Endodermal cell (in vitro differentiated cells): ENCODE measurements at regions not wholly inside any gene's neighbourhood (a gene's known extent, or its start where the extent isn't known, plus 50 kb on each side); places are given as distances from the start of the nearest gene placed in this dataset.

ENCODE experiments used
- DNase-seq: peaks from one replicate; pipeline ENCODE4 v3.0.0-alpha.2; 2017
- H3K27ac ChIP-seq: 2 replicates; pipeline ENCODE4 v1.5.1; 2013; ENCODE audit warnings: mild to moderate bottlenecking, low read depth, low read length, moderate library complexity
- H3K27me3 ChIP-seq: 2 replicates; pipeline ENCODE4 v1.6.1; 2013; ENCODE audit warnings: mild to moderate bottlenecking, low read length, moderate library complexity; ENCODE audit not compliant: insufficient read depth, control insufficient read depth, poor library complexity, severe bottlenecking
- H3K36me3 ChIP-seq: 2 replicates; pipeline ENCODE4 v1.7.0; 2013; ENCODE audit warnings: mild to moderate bottlenecking, low read length, moderate library complexity; ENCODE audit not compliant: control insufficient read depth, insufficient read depth
- H3K4me1 ChIP-seq: one replicate; pipeline ENCODE4 v1.7.0; 2013; ENCODE audit warnings: low read length; ENCODE audit not compliant: control insufficient read depth, insufficient read depth
- H3K4me3 ChIP-seq: 2 replicates; pipeline ENCODE4 v1.5.1; 2013; ENCODE audit warnings: mild to moderate bottlenecking, low read length, moderate library complexity
- H3K9ac ChIP-seq: 2 replicates; pipeline ENCODE4 v1.6.1; 2013; ENCODE audit warnings: mild to moderate bottlenecking, low read length, moderate library complexity; ENCODE audit not compliant: poor library complexity, severe bottlenecking; ENCODE audit errors: extremely low read depth
- H3K9me3 ChIP-seq: 2 replicates; pipeline ENCODE4 v1.6.1; 2013; ENCODE audit warnings: mild to moderate bottlenecking, low read length, moderate library complexity; ENCODE audit not compliant: control insufficient read depth
- H3K27ac Mint-ChIP-seq: 2 replicates; pipeline ENCODE4 v1.8.0; 2020; ENCODE audit warnings: mixed read lengths
- H3K27me3 Mint-ChIP-seq: 2 replicates; pipeline ENCODE4 v1.8.0; 2021; ENCODE audit warnings: mild to moderate bottlenecking, mixed read lengths; ENCODE audit not compliant: insufficient read depth
- H3K36me3 Mint-ChIP-seq: 2 replicates; pipeline ENCODE4 v1.8.0; 2020; ENCODE audit warnings: low read depth, mixed read lengths
- H3K4me1 Mint-ChIP-seq: 2 replicates; pipeline ENCODE4 v1.8.0; 2020; ENCODE audit warnings: mixed read lengths
- H3K4me3 Mint-ChIP-seq: 2 replicates; pipeline ENCODE4 v1.8.0; 2020; ENCODE audit warnings: mild to moderate bottlenecking, moderate library complexity, mixed read lengths
- H3K9me3 Mint-ChIP-seq: 2 replicates; pipeline ENCODE4 v1.8.0; 2020; ENCODE audit warnings: mild to moderate bottlenecking, mixed read lengths
- CTCF ChIP-seq: fragments of 200-600 bp; sonication (generic); conservative IDR thresholded peaks from 2 replicates; pipeline ENCODE4 v1.5.0; 2021; ENCODE audit warnings: antibody characterized with exemption, mild to moderate bottlenecking
- WGBS, 2 experiments: methylation state at CpG; one replicate each; pipeline versions ENCODE4 v1.1.5 to v1.1.7; 2013; ENCODE audit warnings: missing lambda C conversion rate in 2 of 2, mixed read lengths in 1 of 2; ENCODE audit not compliant: insufficient coverage in 1 of 2, insufficient read length in 1 of 2; 5-methylcytosine and 5-hydroxymethylcytosine counted together

- Histone ChIP-seq H3K4me3 (no peak overlapping the region), H3K9me3 (peaks cover 8% of the 10 kb centered on the region), H3K27ac (no peak overlapping the region), H3K9ac (no peak overlapping the region), H3K4me1 (no peaks in the 10 kb centered on the region), H3K36me3 (no peaks in the 10 kb centered on the region), H3K27me3 (no peaks in the 10 kb centered on the region)
- Mint-ChIP-seq H3K4me3 (no peak overlapping the region), H3K27me3 (no peaks in the 10 kb centered on the region), H3K9me3 (peaks cover 10% of the 10 kb centered on the region), H3K4me1 (peaks cover 11% of the 10 kb centered on the region), H3K27ac (no peak overlapping the region), H3K36me3 (peaks cover 3% of the 10 kb centered on the region)
- DNase-seq: no peak
- TF ChIP-seq CTCF: no peak
- WGBS, 2 experiments: 96% methylated on average over 16 to 49 of the region's 49 CpGs
Observed at GRCh38 chr9:11618241-11618805, 1005.5 kb upstream of the PTPRD start.

DNA sequence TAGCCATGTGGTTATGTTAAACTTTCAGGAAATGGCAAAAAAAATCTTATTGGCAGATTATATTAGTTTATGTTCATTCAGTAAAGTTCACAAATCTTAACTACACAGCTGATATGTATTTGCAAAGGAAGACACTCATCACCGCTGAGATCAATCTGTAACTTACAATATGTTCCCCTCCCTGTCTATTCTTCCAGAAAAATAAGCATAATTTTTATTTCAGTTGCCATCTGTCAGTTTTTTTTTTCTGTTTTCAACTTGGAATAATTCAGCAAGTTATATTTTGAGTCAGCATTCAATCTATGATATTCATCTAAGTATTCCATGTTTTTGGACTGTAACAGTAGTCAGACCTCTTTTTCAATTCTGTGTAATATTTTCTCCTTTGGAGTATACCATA, 1019.9 kb upstream of the PTPRD start:
- H3K9ac ChIP-seq: no peak overlapping the region
- TF ChIP-seq CTCF: no peak
- H3K4me1 Mint-ChIP-seq: no peaks in the 10 kb centered on the region
- H3K4me3 Mint-ChIP-seq: no peak overlapping the region
- H3K27ac ChIP-seq: no peak overlapping the region
- no peaks in the 10 kb centered on the region for H3K27me3 ChIP-seq
- H3K9me3 ChIP-seq: peaks cover under 1% of the 10 kb centered on the region
- no peak overlapping the region for H3K4me3 ChIP-seq
- DNase-seq: no peak
- H3K36me3 ChIP-seq: no peaks in the 10 kb centered on the region
- no peaks in the 10 kb centered on the region for H3K4me1 ChIP-seq
- no peaks in the 10 kb centered on the region for H3K27me3 Mint-ChIP-seq
- peaks cover 23% of the 10 kb centered on the region for H3K9me3 Mint-ChIP-seq
- no peak overlapping the region for H3K27ac Mint-ChIP-seq
- WGBS, 2 experiments: 100% methylated on average over 1 of the region's 1 CpG; no CpG with 5 or more reads in 1 of the 2 experiments
- no peaks in the 10 kb centered on the region for H3K36me3 Mint-ChIP-seq

DNA sequence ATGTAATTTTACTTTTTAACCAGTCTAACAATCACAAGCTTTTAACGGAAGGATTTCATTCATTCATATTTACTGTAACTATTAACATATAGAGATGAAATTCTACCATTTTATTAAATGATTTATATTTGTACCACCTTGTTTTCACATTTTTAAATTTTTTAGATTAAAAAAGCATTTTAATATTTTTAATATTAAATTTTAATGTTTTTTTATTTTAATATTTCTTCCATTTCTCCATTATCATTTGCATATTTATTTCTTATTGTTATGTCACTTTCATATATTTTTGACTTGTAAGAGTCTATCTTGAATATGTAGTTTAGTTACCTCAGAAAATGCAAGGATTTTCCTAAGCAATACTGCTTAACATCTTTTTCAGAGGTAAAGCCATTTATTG, 1034.0 kb upstream of the PTPRD start:
- no peak overlapping the region for H3K27ac Mint-ChIP-seq
- H3K27me3 ChIP-seq: no peaks in the 10 kb centered on the region
- H3K4me1 ChIP-seq: no peaks in the 10 kb centered on the region
- no peak overlapping the region for H3K4me3 Mint-ChIP-seq
- H3K9ac ChIP-seq: no peak overlapping the region
- WGBS, 2 experiments: no CpG with 5 or more reads among the region's 1 CpG
- H3K4me1 Mint-ChIP-seq: peaks cover 7% of the 10 kb centered on the region
- no peaks in the 10 kb centered on the region for H3K36me3 Mint-ChIP-seq
- no peak overlapping the region for H3K4me3 ChIP-seq
- no peaks in the 10 kb centered on the region for H3K36me3 ChIP-seq
- no peak for TF ChIP-seq CTCF
- H3K9me3 Mint-ChIP-seq: no peaks in the 10 kb centered on the region
- H3K27me3 Mint-ChIP-seq: no peaks in the 10 kb centered on the region
- no peak for DNase-seq
- no peak overlapping the region for H3K27ac ChIP-seq
- H3K9me3 ChIP-seq: no peaks in the 10 kb centered on the region
